ENCODE measurements at regions not wholly inside any gene's neighbourhood (a gene's known extent, or its start where the extent isn't known, plus 50 kb on each side); places are given as distances from the start of the nearest gene placed in this dataset.

DNA sequence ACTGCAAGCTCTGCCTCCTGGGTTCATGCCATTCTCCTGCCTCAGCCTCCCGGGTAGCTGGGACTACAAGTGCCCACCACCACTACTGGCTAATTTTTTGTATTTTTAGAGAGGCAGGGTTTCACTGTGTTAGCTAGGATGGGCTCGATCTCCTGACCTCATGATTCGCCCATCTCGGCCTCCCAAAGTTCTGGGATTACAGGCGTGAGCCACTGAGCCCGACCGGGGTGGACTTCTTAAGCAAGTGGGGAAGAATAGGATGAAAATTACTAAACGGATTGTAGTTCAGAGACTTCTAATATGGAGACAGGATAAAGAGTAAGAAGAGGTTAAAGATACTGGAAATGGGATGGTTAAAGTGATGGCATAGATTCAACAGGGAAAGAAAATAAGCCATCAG lies 132.3 kb upstream of the IRX2 start:
- Mint-ChIP-seq H3K4me3 (no peak overlapping the region), H3K27me3 (no peaks in the 10 kb centered on the region), H3K9me3 (peaks cover 19% of the 10 kb centered on the region), H3K4me1 (no peaks in the 10 kb centered on the region), H3K27ac (no peak overlapping the region), H3K36me3 (ENCODE audit: low read depth) (no peaks in the 10 kb centered on the region)
- DNase-seq (no peak), ATAC-seq (ENCODE audit: low read depth) (no peak)
- ChIA-PET POLR2A (no interaction called here), CTCF (no interaction called here)
- intact Hi-C loops (cut with micrococcal nuclease), result no loop called here
- TF ChIP-seq, protein P1, sequence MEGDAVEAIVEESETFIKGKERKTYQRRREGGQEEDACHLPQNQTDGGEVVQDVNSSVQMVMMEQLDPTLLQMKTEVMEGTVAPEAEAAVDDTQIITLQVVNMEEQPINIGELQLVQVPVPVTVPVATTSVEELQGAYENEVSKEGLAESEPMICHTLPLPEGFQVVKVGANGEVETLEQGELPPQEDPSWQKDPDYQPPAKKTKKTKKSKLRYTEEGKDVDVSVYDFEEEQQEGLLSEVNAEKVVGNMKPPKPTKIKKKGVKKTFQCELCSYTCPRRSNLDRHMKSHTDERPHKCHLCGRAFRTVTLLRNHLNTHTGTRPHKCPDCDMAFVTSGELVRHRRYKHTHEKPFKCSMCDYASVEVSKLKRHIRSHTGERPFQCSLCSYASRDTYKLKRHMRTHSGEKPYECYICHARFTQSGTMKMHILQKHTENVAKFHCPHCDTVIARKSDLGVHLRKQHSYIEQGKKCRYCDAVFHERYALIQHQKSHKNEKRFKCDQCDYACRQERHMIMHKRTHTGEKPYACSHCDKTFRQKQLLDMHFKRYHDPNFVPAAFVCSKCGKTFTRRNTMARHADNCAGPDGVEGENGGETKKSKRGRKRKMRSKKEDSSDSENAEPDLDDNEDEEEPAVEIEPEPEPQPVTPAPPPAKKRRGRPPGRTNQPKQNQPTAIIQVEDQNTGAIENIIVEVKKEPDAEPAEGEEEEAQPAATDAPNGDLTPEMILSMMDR (IDR thresholded peaks at IDR 0.05), result no peak

DNA sequence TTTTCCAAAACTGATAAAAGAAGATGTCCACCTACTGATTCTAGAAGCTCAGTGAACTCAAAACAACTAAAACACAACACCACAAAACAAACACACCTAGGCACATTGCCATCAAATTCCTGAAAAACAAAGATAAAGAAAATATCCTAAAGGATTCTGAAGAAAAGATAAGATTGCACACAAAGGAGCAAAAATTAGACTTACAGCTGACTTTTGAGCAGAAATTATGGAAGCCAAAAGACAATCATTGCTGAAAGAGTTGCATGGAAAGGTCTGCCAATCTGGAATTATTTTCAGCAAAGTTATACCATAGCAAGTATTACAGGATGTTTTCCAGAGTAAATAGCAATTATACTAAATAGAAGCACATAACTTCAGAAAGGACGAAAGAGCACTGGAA lies 128.2 kb upstream of the IRX2 start:
- intact Hi-C loops (cut with micrococcal nuclease), result no loop called here
- Mint-ChIP-seq H3K4me1 (no peaks in the 10 kb centered on the region), H3K27ac (no peak overlapping the region), H3K36me3 (ENCODE audit: low read depth) (no peaks in the 10 kb centered on the region), H3K4me3 (no peak overlapping the region), H3K27me3 (no peaks in the 10 kb centered on the region), H3K9me3 (peaks cover 21% of the 10 kb centered on the region)
- TF ChIP-seq, protein P1 (IDR thresholded peaks at IDR 0.05), result no peak
- POLR2A ChIA-PET, result no interaction called here
- DNase-seq, result no peak
- ATAC-seq (ENCODE audit: low read depth), result no peak
- CTCF ChIA-PET, result no interaction called here

DNA sequence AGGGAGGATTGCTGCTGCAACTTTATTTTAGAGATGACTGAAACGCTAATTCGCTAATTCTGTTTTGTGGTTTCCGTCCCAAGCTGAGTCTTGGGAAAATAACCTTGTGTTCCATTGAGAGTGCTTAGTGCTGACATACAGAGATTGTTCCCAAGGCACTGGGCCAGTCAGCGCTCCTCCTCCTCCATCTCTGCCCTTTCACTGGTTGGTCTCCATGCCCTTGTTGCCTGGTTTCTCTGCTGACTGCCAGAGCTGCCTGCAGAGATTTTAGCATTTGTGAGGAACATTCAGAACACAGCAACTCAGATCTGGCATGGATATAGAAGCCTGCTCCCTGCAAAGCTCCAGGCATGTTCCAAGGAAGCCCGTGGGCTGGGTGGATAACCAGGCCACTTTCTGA lies 126.0 kb upstream of the IRX2 start:
- no peak overlapping the region for H3K4me3 Mint-ChIP-seq
- intact Hi-C loops (cut with micrococcal nuclease), result no loop called here

DNA sequence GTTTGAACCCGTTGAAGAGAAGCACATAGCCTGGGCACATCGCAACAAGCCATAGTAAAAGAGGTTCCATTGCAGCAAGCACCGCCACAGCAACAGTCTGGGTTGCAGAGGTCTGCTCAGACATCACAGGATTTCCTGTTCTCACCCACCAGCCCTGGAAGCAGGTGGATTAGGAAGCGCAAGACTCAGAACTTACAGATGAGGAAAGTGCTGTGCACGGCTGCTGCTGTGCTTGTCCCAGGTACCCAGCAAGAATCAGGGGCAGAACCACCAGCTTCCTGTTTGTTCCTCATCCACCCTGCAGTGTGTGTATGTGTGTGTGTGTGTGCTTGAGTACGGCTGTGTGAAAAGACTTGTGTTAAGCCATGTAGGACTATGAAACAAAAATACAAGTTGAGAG lies 124.7 kb upstream of the IRX2 start:
- H3K27ac Mint-ChIP-seq, result no peak overlapping the region
- no peaks in the 10 kb centered on the region for H3K27me3 Mint-ChIP-seq
- CTCF ChIA-PET, result no interaction called here

More for the DNA sequence above, 126.0 kb upstream of the IRX2 start:
- POLR2A ChIA-PET, result no interaction called here
- no peak for DNase-seq
- Mint-ChIP-seq H3K27ac (no peak overlapping the region), H3K27me3 (no peaks in the 10 kb centered on the region), H3K36me3 (ENCODE audit: low read depth) (no peaks in the 10 kb centered on the region), H3K4me1 (no peaks in the 10 kb centered on the region), H3K9me3 (peaks cover 15% of the 10 kb centered on the region)
- TF ChIP-seq, protein P1 (IDR thresholded peaks at IDR 0.05), result no peak
- no peak for ATAC-seq (ENCODE audit: low read depth)
- CTCF ChIA-PET, result no interaction called here

DNA sequence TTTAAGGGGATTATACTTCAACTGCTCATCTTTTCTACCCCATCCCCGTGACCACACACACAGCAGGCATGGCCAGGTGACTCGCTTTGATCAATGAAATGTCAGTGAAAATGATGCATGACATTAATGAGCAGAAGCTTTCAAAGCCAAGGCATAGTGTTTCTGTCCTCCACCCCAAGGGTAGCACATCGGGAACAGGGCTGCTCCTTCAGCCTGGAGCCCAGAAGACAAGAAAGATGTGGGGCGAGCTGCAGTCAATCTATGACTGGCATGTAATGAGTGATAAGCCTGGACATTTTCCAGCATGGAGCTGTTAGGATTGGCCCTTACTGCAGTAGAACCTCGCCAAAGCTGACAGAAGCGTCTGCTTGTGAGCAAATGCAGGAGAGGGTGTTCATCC lies 122.6 kb upstream of the IRX2 start:
- CTCF ChIA-PET, result no interaction called here
- TF ChIP-seq, protein P1 (IDR thresholded peaks at IDR 0.05), result no peak
- no peaks in the 10 kb centered on the region for H3K4me1 Mint-ChIP-seq
- no peak for DNase-seq
- ATAC-seq (ENCODE audit: low read depth), result no peak
- intact Hi-C loops (cut with micrococcal nuclease), result no loop called here
- H3K27ac Mint-ChIP-seq, result no peak overlapping the region
- H3K36me3 Mint-ChIP-seq (ENCODE audit: low read depth), result no peaks in the 10 kb centered on the region
- peaks cover 2% of the 10 kb centered on the region for H3K9me3 Mint-ChIP-seq
- POLR2A ChIA-PET, result no interaction called here
- H3K4me3 Mint-ChIP-seq, result no peak overlapping the region
- no peaks in the 10 kb centered on the region for H3K27me3 Mint-ChIP-seq

More for the DNA sequence above, 124.7 kb upstream of the IRX2 start:
- no peak for DNase-seq
- TF ChIP-seq, protein P1 (IDR thresholded peaks at IDR 0.05), result no peak
- Mint-ChIP-seq H3K4me3 (no peak overlapping the region), H3K4me1 (no peaks in the 10 kb centered on the region), H3K36me3 (ENCODE audit: low read depth) (no peaks in the 10 kb centered on the region), H3K9me3 (peaks cover 12% of the 10 kb centered on the region)
- intact Hi-C loops (cut with micrococcal nuclease), result no loop called here
- ATAC-seq (ENCODE audit: low read depth), result no peak
- POLR2A ChIA-PET, result interaction anchor here (0.6 kb wide), 1 partner anchor 317 kb away, joined by 6 read pairs; no protein-coding TSS in a partner anchor

All from activated B cell treated with CpG ODN at 0.5 μM for 24 hours (primary cell).